Panc1 (cell line): ENCODE measurements at regions not wholly inside any gene's neighbourhood (a gene's known extent, or its start where the extent isn't known, plus 50 kb on each side); places are given as distances from the start of the nearest gene placed in this dataset.
"Not testable (repeated sequence)": the region's sequence is repeated elsewhere in the genome, so short reads cannot be mapped to it uniquely, and the experiment has no call there.

Experiments
- POLR2AphosphoS5 ChIP-seq: IDR thresholded peaks from 2 replicates; pipeline ENCODE4 v1.6.1; 2012; ENCODE audit warnings: mild to moderate bottlenecking, low read depth, low read length, moderate library complexity
- SIN3A ChIP-seq: IDR thresholded peaks from 2 replicates; pipeline ENCODE4 v1.6.1; 2012; ENCODE audit warnings: low read depth, mild to moderate bottlenecking, low read length, moderate library complexity, borderline replicate concordance; ENCODE audit not compliant: insufficient read depth
- TCF7L2 ChIP-seq: IDR thresholded peaks from 2 replicates; pipeline ENCODE4 v1.6.1; 2011; ENCODE audit warnings: mild to moderate bottlenecking, low read depth, low read length, inconsistent platforms
- TF ChIP-seq, protein P1 (sequence below): fragments of 450-650 bp; IDR thresholded peaks from 2 replicates; pipeline ENCODE4 v1.5.1; 2017; ENCODE audit warnings: mild to moderate bottlenecking
- TF ChIP-seq, protein P2 (sequence below), 2 experiments: IDR thresholded peaks; 2 replicates each; pipeline ENCODE4 v1.6.1; 2011 to 2012; ENCODE audit warnings: low read depth in 2 of 2, control low read depth in 1 of 2, low read length in 1 of 2, mild to moderate bottlenecking in 1 of 2, moderate library complexity in 1 of 2; ENCODE audit not compliant: insufficient read depth in 1 of 2

DNA sequence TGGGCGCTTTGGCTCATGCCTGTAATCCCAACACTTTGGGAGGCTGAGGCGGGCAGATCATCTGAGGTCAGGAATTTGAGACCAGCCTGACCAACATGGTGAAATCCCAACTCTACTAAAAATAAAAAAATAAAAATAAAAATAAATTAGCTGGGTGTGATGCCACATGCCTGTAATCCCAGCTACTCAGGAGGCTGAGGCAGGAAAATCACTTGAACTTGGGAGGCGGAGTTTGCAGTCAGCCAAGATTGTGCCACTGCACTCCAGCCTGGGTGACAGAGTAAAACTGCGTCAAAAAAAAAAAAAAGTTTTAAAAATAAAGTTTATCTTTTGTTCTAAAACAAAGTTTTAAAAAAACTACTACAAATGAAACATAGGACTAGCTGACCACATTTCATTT, 69.8 kb upstream of the ERCC4 start:
- TF ChIP-seq, protein P1, sequence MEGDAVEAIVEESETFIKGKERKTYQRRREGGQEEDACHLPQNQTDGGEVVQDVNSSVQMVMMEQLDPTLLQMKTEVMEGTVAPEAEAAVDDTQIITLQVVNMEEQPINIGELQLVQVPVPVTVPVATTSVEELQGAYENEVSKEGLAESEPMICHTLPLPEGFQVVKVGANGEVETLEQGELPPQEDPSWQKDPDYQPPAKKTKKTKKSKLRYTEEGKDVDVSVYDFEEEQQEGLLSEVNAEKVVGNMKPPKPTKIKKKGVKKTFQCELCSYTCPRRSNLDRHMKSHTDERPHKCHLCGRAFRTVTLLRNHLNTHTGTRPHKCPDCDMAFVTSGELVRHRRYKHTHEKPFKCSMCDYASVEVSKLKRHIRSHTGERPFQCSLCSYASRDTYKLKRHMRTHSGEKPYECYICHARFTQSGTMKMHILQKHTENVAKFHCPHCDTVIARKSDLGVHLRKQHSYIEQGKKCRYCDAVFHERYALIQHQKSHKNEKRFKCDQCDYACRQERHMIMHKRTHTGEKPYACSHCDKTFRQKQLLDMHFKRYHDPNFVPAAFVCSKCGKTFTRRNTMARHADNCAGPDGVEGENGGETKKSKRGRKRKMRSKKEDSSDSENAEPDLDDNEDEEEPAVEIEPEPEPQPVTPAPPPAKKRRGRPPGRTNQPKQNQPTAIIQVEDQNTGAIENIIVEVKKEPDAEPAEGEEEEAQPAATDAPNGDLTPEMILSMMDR: not testable (repeated sequence)
- not testable (repeated sequence) for TF ChIP-seq SIN3A, POLR2AphosphoS5, TCF7L2
- TF ChIP-seq, protein P2, sequence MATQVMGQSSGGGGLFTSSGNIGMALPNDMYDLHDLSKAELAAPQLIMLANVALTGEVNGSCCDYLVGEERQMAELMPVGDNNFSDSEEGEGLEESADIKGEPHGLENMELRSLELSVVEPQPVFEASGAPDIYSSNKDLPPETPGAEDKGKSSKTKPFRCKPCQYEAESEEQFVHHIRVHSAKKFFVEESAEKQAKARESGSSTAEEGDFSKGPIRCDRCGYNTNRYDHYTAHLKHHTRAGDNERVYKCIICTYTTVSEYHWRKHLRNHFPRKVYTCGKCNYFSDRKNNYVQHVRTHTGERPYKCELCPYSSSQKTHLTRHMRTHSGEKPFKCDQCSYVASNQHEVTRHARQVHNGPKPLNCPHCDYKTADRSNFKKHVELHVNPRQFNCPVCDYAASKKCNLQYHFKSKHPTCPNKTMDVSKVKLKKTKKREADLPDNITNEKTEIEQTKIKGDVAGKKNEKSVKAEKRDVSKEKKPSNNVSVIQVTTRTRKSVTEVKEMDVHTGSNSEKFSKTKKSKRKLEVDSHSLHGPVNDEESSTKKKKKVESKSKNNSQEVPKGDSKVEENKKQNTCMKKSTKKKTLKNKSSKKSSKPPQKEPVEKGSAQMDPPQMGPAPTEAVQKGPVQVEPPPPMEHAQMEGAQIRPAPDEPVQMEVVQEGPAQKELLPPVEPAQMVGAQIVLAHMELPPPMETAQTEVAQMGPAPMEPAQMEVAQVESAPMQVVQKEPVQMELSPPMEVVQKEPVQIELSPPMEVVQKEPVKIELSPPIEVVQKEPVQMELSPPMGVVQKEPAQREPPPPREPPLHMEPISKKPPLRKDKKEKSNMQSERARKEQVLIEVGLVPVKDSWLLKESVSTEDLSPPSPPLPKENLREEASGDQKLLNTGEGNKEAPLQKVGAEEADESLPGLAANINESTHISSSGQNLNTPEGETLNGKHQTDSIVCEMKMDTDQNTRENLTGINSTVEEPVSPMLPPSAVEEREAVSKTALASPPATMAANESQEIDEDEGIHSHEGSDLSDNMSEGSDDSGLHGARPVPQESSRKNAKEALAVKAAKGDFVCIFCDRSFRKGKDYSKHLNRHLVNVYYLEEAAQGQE (IDR thresholded peaks at IDR 0.05; ENCODE audit: insufficient read depth in 1 of 2, low read depth in 2 of 2, low read length in 1 of 2): not testable (repeated sequence)
